ENCODE measurements at regions not wholly inside any gene's neighbourhood (a gene's known extent, or its start where the extent isn't known, plus 50 kb on each side); places are given as distances from the start of the nearest gene placed in this dataset.

- TF ChIP-seq CTCF (IDR thresholded peaks at IDR 0.05; ENCODE audit: low read depth, low read length) = no peak
- TF ChIP-seq EZH2phosphoT487 (IDR thresholded peaks at IDR 0.05; ENCODE audit: low read depth) = no peak
These were observed 414.4 kb downstream of the DAD1 start for GRCh38 chr14:22174412-22175277.

Measured in OCI-LY3 (cell line).